Astrocyte (in vitro differentiated cells and primary cell): ENCODE measurements at regions not wholly inside any gene's neighbourhood (a gene's known extent, or its start where the extent isn't known, plus 50 kb on each side); places are given as distances from the start of the nearest gene placed in this dataset.

Experiments used
- EZH2 ChIP-seq: IDR thresholded peaks from 2 replicates; pipeline ENCODE4 v1.6.1; 2012; ENCODE audit warnings: mild to moderate bottlenecking, low read length, inconsistent platforms; ENCODE audit not compliant: insufficient read depth
- TF ChIP-seq, protein P1 (sequence below): IDR thresholded peaks from 2 replicates; pipeline ENCODE4 v1.5.1; 2011; ENCODE audit warnings: low read depth, mild to moderate bottlenecking, inconsistent platforms, low read length, moderate library complexity; ENCODE audit not compliant: insufficient read depth

DNA sequence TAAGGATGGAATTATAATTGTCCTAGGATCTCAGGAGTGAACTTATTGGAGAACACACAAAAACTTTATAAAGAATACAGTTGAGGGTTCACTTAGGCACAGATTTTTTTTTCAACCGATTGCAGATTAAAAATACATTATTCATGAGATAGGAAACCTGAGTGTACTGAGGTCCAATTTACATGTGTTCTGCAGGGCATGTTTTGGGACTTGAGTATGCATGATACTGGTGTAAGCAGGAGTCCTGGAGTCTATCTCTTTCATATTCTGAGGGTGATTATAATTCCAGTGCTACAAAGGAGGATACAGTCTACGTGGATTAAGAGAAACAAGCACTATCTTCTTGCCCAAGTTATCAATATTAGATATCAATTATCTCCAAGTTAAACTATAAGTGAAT lies 139.3 kb upstream of the HSFY2 start:
- TF ChIP-seq, protein P1, sequence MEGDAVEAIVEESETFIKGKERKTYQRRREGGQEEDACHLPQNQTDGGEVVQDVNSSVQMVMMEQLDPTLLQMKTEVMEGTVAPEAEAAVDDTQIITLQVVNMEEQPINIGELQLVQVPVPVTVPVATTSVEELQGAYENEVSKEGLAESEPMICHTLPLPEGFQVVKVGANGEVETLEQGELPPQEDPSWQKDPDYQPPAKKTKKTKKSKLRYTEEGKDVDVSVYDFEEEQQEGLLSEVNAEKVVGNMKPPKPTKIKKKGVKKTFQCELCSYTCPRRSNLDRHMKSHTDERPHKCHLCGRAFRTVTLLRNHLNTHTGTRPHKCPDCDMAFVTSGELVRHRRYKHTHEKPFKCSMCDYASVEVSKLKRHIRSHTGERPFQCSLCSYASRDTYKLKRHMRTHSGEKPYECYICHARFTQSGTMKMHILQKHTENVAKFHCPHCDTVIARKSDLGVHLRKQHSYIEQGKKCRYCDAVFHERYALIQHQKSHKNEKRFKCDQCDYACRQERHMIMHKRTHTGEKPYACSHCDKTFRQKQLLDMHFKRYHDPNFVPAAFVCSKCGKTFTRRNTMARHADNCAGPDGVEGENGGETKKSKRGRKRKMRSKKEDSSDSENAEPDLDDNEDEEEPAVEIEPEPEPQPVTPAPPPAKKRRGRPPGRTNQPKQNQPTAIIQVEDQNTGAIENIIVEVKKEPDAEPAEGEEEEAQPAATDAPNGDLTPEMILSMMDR = no peak
- TF ChIP-seq EZH2 = no peak
